H9 (cell line): ENCODE measurements at regions not wholly inside any gene's neighbourhood (a gene's known extent, or its start where the extent isn't known, plus 50 kb on each side); places are given as distances from the start of the nearest gene placed in this dataset.

Source experiments
- DNase-seq: peaks from one replicate; pipeline ENCODE4 v3.0.0-alpha.2; 2017
- H2AFZ ChIP-seq: one replicate; pipeline ENCODE4 v1.6.1; 2013; ENCODE audit warnings: mild to moderate bottlenecking, low read length, control low read depth, moderate library complexity
- H2AK5ac ChIP-seq: 2 replicates; pipeline ENCODE4 v1.6.1; 2013; ENCODE audit warnings: low read length, control low read depth, mixed read lengths; ENCODE audit not compliant: insufficient read length
- H2BK120ac ChIP-seq: one replicate; pipeline ENCODE4 v1.6.1; 2013; ENCODE audit warnings: low read depth, mild to moderate bottlenecking, low read length, control low read depth, inconsistent platforms; ENCODE audit not compliant: poor library complexity, severe bottlenecking
- H2BK12ac ChIP-seq: 2 replicates; pipeline ENCODE4 v1.6.1; 2013; ENCODE audit warnings: low read length, control low read depth, mixed read lengths, low read depth; ENCODE audit not compliant: insufficient read length
- H2BK15ac ChIP-seq: 2 replicates; pipeline ENCODE4 v1.6.1; 2013; ENCODE audit warnings: low read depth, low read length, control low read depth
- H2BK20ac ChIP-seq: one replicate; pipeline ENCODE4 v1.6.1; 2013; ENCODE audit warnings: low read depth, mild to moderate bottlenecking, low read length, control low read depth, inconsistent platforms; ENCODE audit not compliant: poor library complexity, severe bottlenecking
- H2BK5ac ChIP-seq: 2 replicates; pipeline ENCODE4 v1.6.1; 2013; ENCODE audit warnings: low read length, control low read depth, mixed read lengths; ENCODE audit not compliant: insufficient read length
- H3K14ac ChIP-seq: 2 replicates; pipeline ENCODE4 v1.6.1; 2013; ENCODE audit warnings: low read length, control low read depth; ENCODE audit not compliant: insufficient read depth
- H3K18ac ChIP-seq: 2 replicates; pipeline ENCODE4 v1.6.1; 2013; ENCODE audit warnings: low read depth, mild to moderate bottlenecking, mixed read lengths, low read length, control low read depth; ENCODE audit not compliant: insufficient read length
- H3K23ac ChIP-seq: 2 replicates; pipeline ENCODE4 v1.6.1; 2013; ENCODE audit warnings: low read length, control low read depth, mixed read lengths, low read depth; ENCODE audit not compliant: insufficient read length
- H3K23me2 ChIP-seq: 2 replicates; pipeline ENCODE4 v1.6.1; 2013; ENCODE audit warnings: low read depth, mild to moderate bottlenecking, mixed read lengths, low read length, control low read depth; ENCODE audit not compliant: insufficient read length, poor library complexity, severe bottlenecking
- H3K27ac ChIP-seq: 2 replicates; pipeline ENCODE4 v1.5.1; 2013; ENCODE audit warnings: low read length, control low read depth, mixed read lengths, low read depth; ENCODE audit not compliant: insufficient read length
- H3K27me3 ChIP-seq: 2 replicates; pipeline ENCODE4 v1.6.1; 2013; ENCODE audit warnings: low read length, control low read depth, inconsistent platforms; ENCODE audit not compliant: insufficient read depth
- H3K4ac ChIP-seq: 2 replicates; pipeline ENCODE4 v1.6.1; 2013; ENCODE audit warnings: low read depth, mild to moderate bottlenecking, control low read depth, inconsistent platforms, low read length, moderate library complexity
- H3K4me1 ChIP-seq: 2 replicates; pipeline ENCODE4 v1.6.1; 2013; ENCODE audit warnings: low read length, control low read depth, inconsistent platforms; ENCODE audit not compliant: insufficient read depth
- H3K4me2 ChIP-seq: 2 replicates; pipeline ENCODE4 v1.6.1; 2013; ENCODE audit warnings: low read length, control low read depth, mixed read lengths; ENCODE audit not compliant: insufficient read length, insufficient read depth
- H3K56ac ChIP-seq: 2 replicates; pipeline ENCODE4 v1.6.1; 2013; ENCODE audit warnings: low read depth, mild to moderate bottlenecking, mixed read lengths, low read length, control low read depth; ENCODE audit not compliant: insufficient read length
- H3K79me1 ChIP-seq: 2 replicates; pipeline ENCODE4 v1.6.1; 2013; ENCODE audit warnings: low read depth, mild to moderate bottlenecking, moderate library complexity, low read length, control low read depth, inconsistent platforms; ENCODE audit not compliant: insufficient read depth, poor library complexity, severe bottlenecking
- H3K79me2 ChIP-seq: 2 replicates; pipeline ENCODE4 v1.6.1; 2013; ENCODE audit warnings: low read length, control low read depth, inconsistent platforms; ENCODE audit not compliant: insufficient read depth
- H3K9ac ChIP-seq: 2 replicates; pipeline ENCODE4 v1.6.1; 2013; ENCODE audit warnings: low read length, control low read depth, mixed read lengths; ENCODE audit not compliant: insufficient read length; ENCODE audit errors: extremely low read depth
- H3K9me3 ChIP-seq: one replicate; pipeline ENCODE4 v1.6.1; 2013; ENCODE audit warnings: low read depth, low read length, inconsistent platforms; ENCODE audit not compliant: control insufficient read depth
- H3T11ph ChIP-seq: one replicate; pipeline ENCODE4 v1.6.1; 2013; ENCODE audit warnings: mild to moderate bottlenecking, low read length, control low read depth, inconsistent platforms
- H4K20me1 ChIP-seq: one replicate; pipeline ENCODE4 v1.6.1; 2013; ENCODE audit not compliant: control insufficient read depth, insufficient read length, insufficient read depth
- H4K5ac ChIP-seq: 2 replicates; pipeline ENCODE4 v1.6.1; 2013; ENCODE audit warnings: low read depth, mild to moderate bottlenecking, mixed read lengths, low read length, control low read depth; ENCODE audit not compliant: insufficient read length
- H4K8ac ChIP-seq: replicated peaks from 2 replicates; pipeline ENCODE4 v1.6.1; 2013; ENCODE audit warnings: low read length, control low read depth, mixed read lengths, low read depth; ENCODE audit not compliant: insufficient read length
- H4K91ac ChIP-seq: 2 replicates; pipeline ENCODE4 v1.6.1; 2013; ENCODE audit warnings: low read depth, mild to moderate bottlenecking, moderate library complexity, mixed read lengths, low read length, control low read depth; ENCODE audit not compliant: insufficient read length
- H3K27ac Mint-ChIP-seq, 3 experiments: 2 replicates in 2 of 3; 3 replicates in 1 of 3; pipeline ENCODE4 v1.8.0; 2020 to 2021; ENCODE audit warnings: mixed read lengths in 3 of 3, mild to moderate bottlenecking in 1 of 3, moderate library complexity in 1 of 3
- H3K27me3 Mint-ChIP-seq: 2 replicates; pipeline ENCODE4 v1.8.0; 2021; ENCODE audit warnings: low read depth, mild to moderate bottlenecking, moderate library complexity, mixed read lengths
- H3K36me3 Mint-ChIP-seq, 3 experiments: 2 replicates in 2 of 3; 3 replicates in 1 of 3; pipeline ENCODE4 v1.8.0; 2020 to 2021; ENCODE audit warnings: low read depth in 3 of 3, mixed read lengths in 3 of 3; ENCODE audit not compliant: insufficient read depth in 1 of 3
- H3K4me1 Mint-ChIP-seq, 2 experiments: 2 replicates each; pipeline ENCODE4 v1.8.0; 2020; ENCODE audit warnings: mixed read lengths in 2 of 2
- H3K4me3 Mint-ChIP-seq, 2 experiments: 2 replicates in 1 of 2; 3 replicates in 1 of 2; pipeline ENCODE4 v1.8.0; 2020 to 2021; ENCODE audit warnings: mild to moderate bottlenecking in 2 of 2, mixed read lengths in 2 of 2, moderate library complexity in 1 of 2
- H3K9me3 Mint-ChIP-seq, 2 experiments: 2 replicates in 1 of 2; 3 replicates in 1 of 2; pipeline ENCODE4 v1.8.0; 2020; ENCODE audit warnings: mild to moderate bottlenecking in 2 of 2, mixed read lengths in 2 of 2, moderate library complexity in 1 of 2
- CTCF ChIP-seq: fragments of 200-600 bp; sonication (generic); conservative IDR thresholded peaks from 3 replicates; pipeline ENCODE4 v1.8.0; 2021; ENCODE audit warnings: antibody characterized with exemption, mild to moderate bottlenecking

GRCh38 chrX:110954428-110955100 is 141.4 kb upstream of the PAK3 start:
- peaks cover 10 to 12% of the 10 kb centered on the region in 2 experiments for H3K4me1 Mint-ChIP-seq
- no peaks in the 10 kb centered on the region for H3K36me3 Mint-ChIP-seq
- H3K56ac ChIP-seq = no peak overlapping the region

More at GRCh38 chrX:110954428-110955100, 141.4 kb upstream of the PAK3 start:
- H4K20me1 ChIP-seq = no peaks in the 10 kb centered on the region
- H2AK5ac ChIP-seq = no peak overlapping the region
- H4K5ac ChIP-seq = no peak overlapping the region
- H2BK20ac ChIP-seq = no peak overlapping the region
- H2BK15ac ChIP-seq = no peak overlapping the region
- H3K18ac ChIP-seq = no peak overlapping the region
- no peaks in the 10 kb centered on the region; the same call in 1 of the 2 replicates for H3K4me1 ChIP-seq
- H3K4ac ChIP-seq = no peak overlapping the region
- no peak overlapping the region for H4K91ac ChIP-seq
- no peak overlapping the region for H3K4me2 ChIP-seq
- H4K8ac ChIP-seq = no peak overlapping the region
- H2AFZ ChIP-seq = no peak overlapping the region
- H3K23ac ChIP-seq = no peak overlapping the region
- Mint-ChIP-seq H3K9me3 (no peaks in the 10 kb centered on the region; a peak in 1 of 5 replicates), H3K27ac (no peak overlapping the region), H3K4me3 (no peak overlapping the region), H3K27me3 (peaks cover 2% of the 10 kb centered on the region; the same call in 1 of the 2 replicates)
- H3K79me1 ChIP-seq = no peaks in the 10 kb centered on the region
- H3K79me2 ChIP-seq = no peaks in the 10 kb centered on the region
- no peaks in the 10 kb centered on the region for H3K27me3 ChIP-seq
- no peak overlapping the region for H3K14ac ChIP-seq
- H3K9me3 ChIP-seq = no peaks in the 10 kb centered on the region
- H3K9ac ChIP-seq = no peak overlapping the region
- H2BK12ac ChIP-seq = no peak overlapping the region
- H2BK120ac ChIP-seq = no peak overlapping the region
- no peak overlapping the region for H3K27ac ChIP-seq
- no peak for DNase-seq
- no peak for TF ChIP-seq CTCF
- no peaks in the 10 kb centered on the region for H3K23me2 ChIP-seq
- no peak overlapping the region for H2BK5ac ChIP-seq
- H3T11ph ChIP-seq = no peak overlapping the region
